IMR-90 (cell line): ENCODE measurements at regions not wholly inside any gene's neighbourhood (a gene's known extent, or its start where the extent isn't known, plus 50 kb on each side); places are given as distances from the start of the nearest gene placed in this dataset.
"Not testable (repeated sequence)": the region's sequence is repeated elsewhere in the genome, so short reads cannot be mapped to it uniquely, and the experiment has no call there.

Experiments used
- ATAC-seq: fragments of 200-7000 bp; cut with Tn5 transposase; 2 replicates; pipeline ENCODE4 v1.9.1; 2020; ENCODE audit warnings: low read depth, mild to moderate bottlenecking, moderate library complexity
- BruUV-seq: library from RNA; stranded (reverse); fragments of 400-500 nt; replicated peaks from 2 replicates; lab custom pipeline; 2021; lab: Mats Ljungman, UMichigan
- CTCF ChIA-PET: fragments of 300-600 bp; formaldehyde crosslinking; extraction: SDS; loops from one replicate; lab custom pipeline; 2021; ENCODE audit warnings: antibody characterized with exemption; lab: Yijun Ruan, JAX
- POLR2A ChIA-PET: fragments of 300-600 bp; sonication (Branson Sonifier 250); formaldehyde crosslinking; loops from one replicate; lab custom pipeline; 2022; ENCODE audit warnings: antibody characterized with exemption; ENCODE audit not compliant: unreplicated experiment; lab: Charles Lee
- DNase-seq: peaks from one replicate; pipeline ENCODE4 v3.0.0; 2013
- H2AFZ ChIP-seq: replicated peaks from 2 replicates; pipeline ENCODE3; 2013; ENCODE audit warnings: low read length, mild to moderate bottlenecking; ENCODE audit not compliant: poor library complexity
- H2AK5ac ChIP-seq: 2 replicates; pipeline ENCODE4 v1.6.1; 2013; ENCODE audit warnings: low read depth, low read length, inconsistent platforms
- H2AK9ac ChIP-seq: replicated peaks from 2 replicates; pipeline ENCODE3; 2013; ENCODE audit warnings: mild to moderate bottlenecking, low read depth, low read length, moderate library complexity; ENCODE audit not compliant: poor library complexity
- H2BK120ac ChIP-seq: 2 replicates; pipeline ENCODE4 v1.6.1; 2013; ENCODE audit warnings: low read depth, low read length, inconsistent platforms
- H2BK15ac ChIP-seq: 3 replicates; pipeline ENCODE4 v1.6.1; 2013; ENCODE audit warnings: low read depth, low read length, inconsistent platforms
- H2BK20ac ChIP-seq: 2 replicates; pipeline ENCODE4 v1.6.1; 2013; ENCODE audit warnings: low read depth, mild to moderate bottlenecking, inconsistent platforms, low read length, moderate library complexity
- H2BK5ac ChIP-seq: 2 replicates; pipeline ENCODE4 v1.6.1; 2013; ENCODE audit warnings: mild to moderate bottlenecking, low read depth, low read length, inconsistent platforms; ENCODE audit not compliant: poor library complexity, severe bottlenecking
- H3K14ac ChIP-seq: replicated peaks from 2 replicates; pipeline ENCODE4 v1.6.1; 2013; ENCODE audit warnings: low read depth, low read length, inconsistent platforms
- H3K18ac ChIP-seq: 2 replicates; pipeline ENCODE4 v1.6.1; 2013; ENCODE audit warnings: low read depth, low read length, control low read depth
- H3K23ac ChIP-seq: 2 replicates; pipeline ENCODE4 v1.6.1; 2013; ENCODE audit warnings: low read depth, low read length, inconsistent platforms
- H3K27ac ChIP-seq: 2 replicates; pipeline ENCODE4 v1.5.1; 2013; ENCODE audit warnings: mild to moderate bottlenecking, control low read depth, low read length; ENCODE audit not compliant: insufficient read depth
- H3K27me3 ChIP-seq: 2 replicates; pipeline ENCODE4 v1.6.1; 2013; ENCODE audit warnings: low read length; ENCODE audit not compliant: control insufficient read depth, insufficient read depth
- H3K36me3 ChIP-seq: 2 replicates; pipeline ENCODE4 v1.6.1; 2013; ENCODE audit warnings: low read length, mixed read lengths; ENCODE audit not compliant: control insufficient read depth, insufficient read depth
- H3K4ac ChIP-seq: 2 replicates; pipeline ENCODE4 v1.6.1; 2013; ENCODE audit warnings: low read depth, low read length, inconsistent platforms
- H3K4me1 ChIP-seq: 2 replicates; pipeline ENCODE4 v1.6.1; 2013; ENCODE audit warnings: low read length, mixed read lengths; ENCODE audit not compliant: control insufficient read depth, insufficient read depth
- H3K4me2 ChIP-seq: 2 replicates; pipeline ENCODE4 v1.6.1; 2013; ENCODE audit warnings: low read depth, mild to moderate bottlenecking, control low read depth, low read length, moderate library complexity
- H3K4me3 ChIP-seq: 2 replicates; pipeline ENCODE4 v1.5.1; 2013; ENCODE audit warnings: low read depth, mild to moderate bottlenecking, control low read depth, low read length, moderate library complexity; ENCODE audit not compliant: insufficient read depth
- H3K56ac ChIP-seq: 2 replicates; pipeline ENCODE4 v1.6.1; 2013; ENCODE audit warnings: low read length, inconsistent platforms; ENCODE audit not compliant: insufficient read depth; ENCODE audit errors: extremely low read depth
- H3K79me1 ChIP-seq, 2 experiments: 2 replicates each; pipeline ENCODE4 v1.6.1; 2013; ENCODE audit warnings: low read length in 2 of 2, inconsistent platforms in 1 of 2, low read depth in 1 of 2
- H3K9ac ChIP-seq: 2 replicates; pipeline ENCODE4 v1.6.1; 2013; ENCODE audit warnings: low read depth, low read length, control low read depth
- H3K9me1 ChIP-seq: 2 replicates; pipeline ENCODE4 v1.6.1; 2013; ENCODE audit warnings: low read length, inconsistent platforms; ENCODE audit not compliant: insufficient read depth
- H3K9me3 ChIP-seq: 2 replicates; pipeline ENCODE4 v1.6.1; 2013; ENCODE audit warnings: low read length; ENCODE audit not compliant: control insufficient read depth, insufficient read depth
- H4K20me1 ChIP-seq: 2 replicates; pipeline ENCODE4 v1.6.1; 2013; ENCODE audit warnings: low read length, inconsistent platforms; ENCODE audit not compliant: insufficient read depth
- H4K5ac ChIP-seq: 2 replicates; pipeline ENCODE4 v1.6.1; 2013; ENCODE audit warnings: mild to moderate bottlenecking, low read depth, low read length, control low read depth
- H4K8ac ChIP-seq, 2 experiments: 2 replicates each; pipeline ENCODE4 v1.6.1; 2013; ENCODE audit warnings: low read depth in 2 of 2, low read length in 2 of 2, control low read depth in 1 of 2, inconsistent platforms in 1 of 2
- H4K91ac ChIP-seq: 2 replicates; pipeline ENCODE4 v1.6.1; 2013; ENCODE audit warnings: low read depth, low read length, inconsistent platforms; ENCODE audit not compliant: insufficient read depth
- WGBS, 2 experiments: methylation state at CpG; one replicate each; pipeline versions ENCODE4 v1.1.5 to v1.1.7; 2013; ENCODE audit warnings: missing lambda C conversion rate in 2 of 2; ENCODE audit not compliant: insufficient read length in 1 of 2; ENCODE audit errors: extremely low coverage in 2 of 2; 5-methylcytosine and 5-hydroxymethylcytosine counted together
- dilution Hi-C: fragments of 300-500 bp; cut with HindIII; formaldehyde crosslinking; loops from one replicate; pipeline ENCODE4 v1.14.3; 2018; ENCODE audit warnings: low sequenced_read_pairs; ENCODE audit not compliant: unreplicated experiment
- in situ Hi-C: fragments of 300-500 bp; cut with MboI; formaldehyde crosslinking; loops from 3 replicates; pipeline ENCODE4 v1.14.3; 2019; ENCODE audit warnings: low sequenced_read_pairs, inconsistent platforms, mixed read lengths
- intact Hi-C: fragments of 100-400 bp; cut with micrococcal nuclease; formaldehyde crosslinking; loops from 2 replicates; pipeline ENCODE4 v1.10.0; 2022

DNA sequence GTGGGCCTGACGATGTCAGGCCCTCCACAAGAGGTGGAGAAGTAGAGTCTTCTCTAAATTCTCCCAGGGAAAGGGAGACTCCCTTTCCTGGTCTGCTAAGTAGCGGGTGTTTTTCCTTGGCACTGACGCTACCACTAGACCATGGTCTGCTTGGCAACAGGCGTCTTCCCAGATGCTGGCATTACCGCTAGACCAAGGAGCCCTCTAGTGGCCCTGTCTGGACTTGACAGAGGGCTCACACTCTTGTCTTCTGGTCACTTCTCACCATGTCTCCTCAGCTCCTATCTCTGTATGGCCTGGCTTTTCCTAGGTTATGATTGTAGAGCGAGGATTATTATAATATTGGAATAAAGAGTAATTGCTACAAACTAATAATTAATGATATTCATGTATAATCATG is 51.1 kb upstream of the RASSF6 start:
- ATAC-seq, H2AK9ac ChIP-seq, H3K27me3 ChIP-seq, H3K14ac ChIP-seq, intact Hi-C loops, H3K23ac ChIP-seq, H3K18ac ChIP-seq, H3K9ac ChIP-seq, H2BK15ac ChIP-seq, H2BK120ac ChIP-seq, H2AK5ac ChIP-seq, H4K20me1 ChIP-seq, H2AFZ ChIP-seq, H2BK20ac ChIP-seq, H3K56ac ChIP-seq, dilution Hi-C loops, H3K4ac ChIP-seq, H4K5ac ChIP-seq, H4K91ac ChIP-seq, H3K27ac ChIP-seq, H3K9me1 ChIP-seq, H3K9me3 ChIP-seq, DNase-seq, H3K4me2 ChIP-seq, H2BK5ac ChIP-seq, H3K36me3 ChIP-seq, CTCF ChIA-PET, H3K4me1 ChIP-seq, POLR2A ChIA-PET, BruUV-seq, H3K79me1 ChIP-seq, H3K4me3 ChIP-seq, H4K8ac ChIP-seq: not testable (repeated sequence)
- no CpG with 5 or more reads among the region's 6 CpGs for WGBS, 2 experiments
- in situ Hi-C loops = loop anchor here (25.0 kb wide), 1 partner anchor 641 kb away; the partner anchor contains the start of gene EPGN
